SK-N-MC (cell line): ENCODE measurements at regions not wholly inside any gene's neighbourhood (a gene's known extent, or its start where the extent isn't known, plus 50 kb on each side); places are given as distances from the start of the nearest gene placed in this dataset.

Experiments
- EZH2 ChIP-seq: fragments of 200-600 bp; sonication (generic); IDR thresholded peaks from one replicate; pipeline ENCODE4 v1.6.1; 2017; ENCODE audit warnings: antibody characterized with exemption
- POLR2AphosphoS5 ChIP-seq: IDR thresholded peaks from 2 replicates; pipeline ENCODE4 v1.6.1; 2012; ENCODE audit warnings: mild to moderate bottlenecking, low read depth, low read length, borderline replicate concordance

- TF ChIP-seq POLR2AphosphoS5, result no peak
- no peak for TF ChIP-seq EZH2
Measured at GRCh38 chr2:58515827-58516573, 274.9 kb upstream of the FANCL start.
